ENCODE measurements at regions not wholly inside any gene's neighbourhood (a gene's known extent, or its start where the extent isn't known, plus 50 kb on each side); places are given as distances from the start of the nearest gene placed in this dataset.

- Mint-ChIP-seq H3K36me3 (ENCODE audit: insufficient read depth in 1 of 3, low read depth in 3 of 3) (no peaks in the 10 kb centered on the region), H3K27ac (no peak overlapping the region), H3K9me3 (no peaks in the 10 kb centered on the region), H3K4me1 (peaks cover 7 to 8% of the 10 kb centered on the region in 2 experiments), H3K4me3 (no peak overlapping the region), H3K27me3 (ENCODE audit: low read depth) (no peaks in the 10 kb centered on the region)
- no peak overlapping the region for H3K56ac ChIP-seq (ENCODE audit: insufficient read length, low read depth, low read length)
- H3K23ac ChIP-seq (ENCODE audit: insufficient read length, low read depth, low read length), result no peak overlapping the region
- H3K9ac ChIP-seq (ENCODE audit: extremely low read depth, insufficient read length, low read length), result no peak overlapping the region
- H4K8ac ChIP-seq (replicated peaks; ENCODE audit: insufficient read length, low read depth, low read length), result no peak overlapping the region
- H2AK5ac ChIP-seq (ENCODE audit: insufficient read length, low read length), result no peak overlapping the region
- H2BK12ac ChIP-seq (ENCODE audit: insufficient read length, low read depth, low read length), result no peak overlapping the region
- H4K20me1 ChIP-seq (ENCODE audit: control insufficient read depth, insufficient read depth, insufficient read length), result no peaks in the 10 kb centered on the region
- no peaks in the 10 kb centered on the region for H3K23me2 ChIP-seq (ENCODE audit: insufficient read length, low read depth, low read length, poor library complexity, severe bottlenecking)
- no peak overlapping the region for H4K5ac ChIP-seq (ENCODE audit: insufficient read length, low read depth, low read length)
- H3K18ac ChIP-seq (ENCODE audit: insufficient read length, low read depth, low read length), result no peak overlapping the region
- H3K4me2 ChIP-seq (ENCODE audit: insufficient read depth, insufficient read length, low read length), result no peak overlapping the region
- TF ChIP-seq CTCF (conservative IDR thresholded peaks at IDR 0.05), result no peak
- no CpG with 5 or more reads among the region's 1 CpG for WGBS (ENCODE audit: extremely low coverage, insufficient read length, low lambda C conversion rate)
- H3K9me3 ChIP-seq (ENCODE audit: control insufficient read depth, low read depth, low read length), result no peaks in the 10 kb centered on the region
- no peak overlapping the region for H2BK15ac ChIP-seq (ENCODE audit: low read depth, low read length)
- H3K79me1 ChIP-seq (ENCODE audit: insufficient read depth, low read depth, low read length, poor library complexity, severe bottlenecking), result no peaks in the 10 kb centered on the region
- no peak overlapping the region for H3K27ac ChIP-seq (ENCODE audit: insufficient read length, low read depth, low read length)
- H3K79me2 ChIP-seq (ENCODE audit: insufficient read depth, low read length), result no peaks in the 10 kb centered on the region
- H3K4ac ChIP-seq (ENCODE audit: low read depth, low read length), result no peak overlapping the region
- H3K14ac ChIP-seq (ENCODE audit: insufficient read depth, low read length), result no peak overlapping the region
- H3T11ph ChIP-seq (ENCODE audit: low read length), result no peak overlapping the region
- DNase-seq, result no peak
- no peak overlapping the region for H4K91ac ChIP-seq (ENCODE audit: insufficient read length, low read depth, low read length)
- no peak overlapping the region for H2BK5ac ChIP-seq (ENCODE audit: insufficient read length, low read length)
- no peak overlapping the region for H2AFZ ChIP-seq (ENCODE audit: low read length)
- H3K4me1 ChIP-seq (ENCODE audit: insufficient read depth, low read length), result no peaks in the 10 kb centered on the region
- no peak overlapping the region for H2BK120ac ChIP-seq (ENCODE audit: low read depth, low read length, poor library complexity, severe bottlenecking)
- no peak overlapping the region for H2BK20ac ChIP-seq (ENCODE audit: low read depth, low read length, poor library complexity, severe bottlenecking)
- H3K27me3 ChIP-seq (ENCODE audit: insufficient read depth, low read length), result no peaks in the 10 kb centered on the region
Measured at GRCh38 chr13:71306821-71307220, 560.2 kb downstream of the DACH1 start.
